NCI-H1092 treated with DMSO at 0.1 percent for 48 hours (cell line): ENCODE measurements at regions not wholly inside any gene's neighbourhood (a gene's known extent, or its start where the extent isn't known, plus 50 kb on each side); places are given as distances from the start of the nearest gene placed in this dataset.

Source experiments
- DNase-seq: peaks from one replicate; lab custom pipeline; 2025; lab: John Stamatoyannopoulos, UW

DNA sequence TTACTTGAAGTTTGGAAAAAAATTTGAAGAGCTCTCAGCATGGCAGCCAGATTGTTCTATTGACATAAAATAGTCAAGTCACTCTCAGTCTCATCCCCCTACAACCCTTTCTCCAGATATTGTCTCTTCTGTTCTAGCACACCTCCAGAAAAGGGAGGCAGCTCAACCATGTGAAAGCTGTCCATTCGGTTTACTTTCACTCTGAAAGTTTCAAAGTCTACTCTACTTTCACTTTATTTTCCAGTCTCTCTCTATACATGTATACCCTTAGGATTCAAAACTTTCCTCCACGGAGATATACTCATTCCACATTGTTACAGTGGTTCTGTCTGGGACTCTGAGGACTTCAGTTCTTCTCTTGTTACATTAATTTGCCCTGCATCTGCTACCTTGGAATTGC is 111.0 kb upstream of the STAC start:
- no peak for DNase-seq

- no peak for DNase-seq
Observed at GRCh38 chr3:36282766-36283165, 97.5 kb upstream of the STAC start.

DNA sequence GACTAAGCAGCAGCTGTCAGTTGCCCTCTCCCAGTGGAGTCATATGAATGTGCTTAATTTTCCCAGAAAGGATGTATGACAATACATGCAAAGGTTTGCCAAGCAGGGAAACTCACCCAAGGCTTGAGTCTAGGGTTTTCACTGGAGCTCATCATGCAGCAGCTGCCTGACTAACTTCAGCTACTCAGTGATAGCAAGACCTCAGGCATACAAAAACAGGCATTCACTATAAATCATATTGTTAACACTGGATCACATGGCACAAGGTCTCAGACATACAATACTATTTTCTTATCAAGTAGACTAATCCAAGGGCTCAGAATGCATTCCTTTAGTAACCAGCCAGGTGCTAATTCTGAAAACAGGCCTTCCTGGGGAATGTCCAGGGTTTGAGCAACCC is 85.0 kb upstream of the STAC start:
- no peak for DNase-seq

- no peak for DNase-seq
Observed at GRCh38 chr3:36297195-36297594, 83.1 kb upstream of the STAC start.

DNA sequence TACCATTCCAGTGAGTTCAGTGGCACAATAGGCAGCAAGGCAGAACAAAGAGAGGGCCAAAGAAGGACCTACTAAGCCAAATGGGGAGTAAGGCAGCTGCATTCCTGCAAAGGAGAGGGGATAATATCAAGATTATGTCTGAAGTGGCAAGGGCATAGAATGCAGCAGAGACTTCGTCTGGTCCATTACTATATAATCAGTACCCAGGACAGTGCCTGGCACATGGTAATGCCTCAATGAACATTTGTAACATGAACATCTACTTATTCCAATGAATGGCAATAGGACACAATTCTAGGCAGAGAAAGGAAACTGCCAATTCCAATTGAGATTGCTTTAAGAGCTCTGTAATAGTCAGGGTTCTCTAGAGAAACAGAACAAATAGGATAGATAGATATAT is 82.1 kb upstream of the STAC start:
- no peak for DNase-seq

- no peak for DNase-seq
Observed at GRCh38 chr3:36302158-36302509, 78.2 kb upstream of the STAC start.

GRCh38 chr3:36302626-36303025 is 77.7 kb upstream of the STAC start:
- DNase-seq = no peak

DNA sequence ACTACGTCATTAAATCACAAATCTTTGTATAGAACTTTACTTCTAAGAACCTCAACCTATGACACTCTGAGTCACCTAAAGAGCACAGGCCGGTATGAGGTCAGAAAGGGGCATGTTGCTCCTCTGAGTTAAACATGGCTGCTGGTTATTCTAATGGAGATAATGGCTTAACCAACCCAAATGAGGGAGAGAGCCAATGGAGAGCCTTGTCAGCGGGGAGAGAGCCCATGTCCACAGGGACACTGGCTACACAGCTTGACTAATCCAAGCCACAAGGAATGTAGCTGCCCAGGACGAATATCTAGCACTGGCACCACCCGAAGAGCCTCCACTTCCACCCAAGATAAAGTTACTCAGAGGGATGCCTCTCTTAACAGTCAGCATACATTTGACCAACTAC is 77.0 kb upstream of the STAC start:
- DNase-seq = no peak

- no peak for DNase-seq
Observed at GRCh38 chr3:36305929-36306520, 74.3 kb upstream of the STAC start.

DNA sequence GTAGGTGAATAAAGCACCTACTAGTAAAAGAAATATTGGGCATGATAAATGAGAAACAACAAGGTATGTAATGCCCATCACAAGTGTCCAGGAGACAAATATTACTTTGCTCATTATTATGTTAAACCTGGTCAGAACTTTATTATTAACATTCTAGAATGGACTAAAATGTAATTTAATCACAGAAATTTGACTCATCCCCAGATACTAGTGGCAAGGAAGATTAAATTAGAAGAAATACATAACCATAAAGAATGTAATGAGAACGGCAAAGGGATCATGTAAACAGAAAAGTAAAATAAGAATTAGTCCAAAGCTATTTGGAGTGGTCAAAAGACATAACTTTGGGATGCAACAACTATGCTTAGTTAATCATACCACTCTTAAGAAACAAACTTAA is 71.2 kb upstream of the STAC start:
- no peak for DNase-seq

DNA sequence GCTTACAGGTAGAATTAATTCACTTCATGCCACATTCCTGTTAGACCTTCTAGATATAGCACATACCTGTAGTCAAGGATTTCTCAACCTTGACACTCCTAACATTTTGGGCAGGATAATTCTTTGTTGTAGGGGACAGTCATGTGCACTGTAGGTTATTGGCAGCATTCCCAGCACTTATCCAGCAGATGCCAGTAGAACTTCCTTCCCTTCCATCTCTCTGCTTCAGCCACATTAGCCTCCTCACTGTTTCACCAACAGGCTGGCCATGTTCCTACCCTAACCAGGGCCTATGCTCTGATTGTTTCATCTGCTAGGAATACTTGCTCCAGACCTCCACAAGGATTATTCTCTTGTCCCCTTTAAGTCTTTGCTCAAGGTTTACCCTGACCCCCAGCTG is 68.0 kb upstream of the STAC start:
- no peak for DNase-seq

GRCh38 chr3:36317915-36318314 is 62.4 kb upstream of the STAC start:
- DNase-seq = no peak

GRCh38 chr3:36318621-36319200 is 61.6 kb upstream of the STAC start:
- no peak for DNase-seq

GRCh38 chr3:36319680-36320079 is 60.6 kb upstream of the STAC start:
- DNase-seq = no peak
